ENCODE measurements at regions not wholly inside any gene's neighbourhood (a gene's known extent, or its start where the extent isn't known, plus 50 kb on each side); places are given as distances from the start of the nearest gene placed in this dataset.
"Not testable (repeated sequence)": the region's sequence is repeated elsewhere in the genome, so short reads cannot be mapped to it uniquely, and the experiment has no call there.

DNA sequence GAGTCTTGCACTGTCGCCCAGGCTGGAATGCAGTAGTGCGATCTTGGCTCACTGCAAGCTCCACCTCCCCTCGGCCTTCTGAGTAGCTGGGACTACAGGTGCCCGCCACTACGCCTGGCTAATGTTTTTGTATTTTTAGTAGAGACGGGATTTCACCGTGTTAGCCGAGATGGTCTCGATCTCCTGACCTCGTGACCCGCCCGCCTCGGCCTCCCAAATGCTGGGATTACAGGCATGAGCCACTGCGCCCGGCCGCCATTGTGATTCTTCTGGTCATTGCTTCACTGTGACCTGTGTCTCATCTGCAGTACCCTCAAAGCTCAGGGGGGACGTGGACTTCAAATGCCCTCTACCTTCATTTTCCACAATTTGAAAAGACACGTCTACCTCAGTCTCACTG, 481.9 kb downstream of the TRHDE start:
- TF ChIP-seq, protein P1, sequence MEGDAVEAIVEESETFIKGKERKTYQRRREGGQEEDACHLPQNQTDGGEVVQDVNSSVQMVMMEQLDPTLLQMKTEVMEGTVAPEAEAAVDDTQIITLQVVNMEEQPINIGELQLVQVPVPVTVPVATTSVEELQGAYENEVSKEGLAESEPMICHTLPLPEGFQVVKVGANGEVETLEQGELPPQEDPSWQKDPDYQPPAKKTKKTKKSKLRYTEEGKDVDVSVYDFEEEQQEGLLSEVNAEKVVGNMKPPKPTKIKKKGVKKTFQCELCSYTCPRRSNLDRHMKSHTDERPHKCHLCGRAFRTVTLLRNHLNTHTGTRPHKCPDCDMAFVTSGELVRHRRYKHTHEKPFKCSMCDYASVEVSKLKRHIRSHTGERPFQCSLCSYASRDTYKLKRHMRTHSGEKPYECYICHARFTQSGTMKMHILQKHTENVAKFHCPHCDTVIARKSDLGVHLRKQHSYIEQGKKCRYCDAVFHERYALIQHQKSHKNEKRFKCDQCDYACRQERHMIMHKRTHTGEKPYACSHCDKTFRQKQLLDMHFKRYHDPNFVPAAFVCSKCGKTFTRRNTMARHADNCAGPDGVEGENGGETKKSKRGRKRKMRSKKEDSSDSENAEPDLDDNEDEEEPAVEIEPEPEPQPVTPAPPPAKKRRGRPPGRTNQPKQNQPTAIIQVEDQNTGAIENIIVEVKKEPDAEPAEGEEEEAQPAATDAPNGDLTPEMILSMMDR (IDR thresholded peaks at IDR 0.05 in 8 of 11, conservative IDR thresholded peaks at IDR 0.05 in 3 of 11): not testable (repeated sequence)
- not testable (repeated sequence) for TF ChIP-seq POLR2AphosphoS5, POLR2A (IDR thresholded peaks at IDR 0.05)

Data from spleen (tissue), 7 donors.